Spleen (tissue), 11 donors: ENCODE measurements at regions not wholly inside any gene's neighbourhood (a gene's known extent, or its start where the extent isn't known, plus 50 kb on each side); places are given as distances from the start of the nearest gene placed in this dataset.

Source experiments
- DNase-seq: peaks from one replicate; pipeline ENCODE4 v3.0.0-alpha.2; 2020
- H3K27ac ChIP-seq, 8 donors: fragments of 200-600 bp; sonication (generic) in 7 of 8; 1 replicate in 4 of 8; 2 replicates in 4 of 8; pipeline versions ENCODE4 v1.5.0 to v1.8.0; 2016 to 2021; ENCODE audit warnings: inconsistent platforms in 4 of 8, mild to moderate bottlenecking in 4 of 8, moderate library complexity in 1 of 8
- H3K27me3 ChIP-seq, 7 donors: fragments of 200-600 bp; sonication (generic) in 6 of 7; replicated peaks in 1 of 7; 1 replicate in 4 of 7; 2 replicates in 3 of 7; pipeline versions ENCODE4 v1.5.0 to v1.8.0; 2016 to 2021; ENCODE audit warnings: inconsistent platforms in 3 of 7, mild to moderate bottlenecking in 1 of 7
- H3K36me3 ChIP-seq, 6 donors: fragments of 200-600 bp; sonication (generic) in 5 of 6; 1 replicate in 4 of 6; 2 replicates in 2 of 6; pipeline versions ENCODE4 v1.5.0 to v1.8.0; 2016 to 2021; ENCODE audit warnings: inconsistent platforms in 2 of 6
- H3K4me1 ChIP-seq, 6 donors: fragments of 200-600 bp; sonication (generic) in 5 of 6; 1 replicate in 3 of 6; 2 replicates in 3 of 6; pipeline versions ENCODE4 v1.5.0 to v1.8.0; 2016 to 2021; ENCODE audit warnings: inconsistent platforms in 3 of 6
- H3K4me3 ChIP-seq, 8 donors: fragments of 200-600 bp; sonication (generic) in 7 of 8; 1 replicate in 4 of 8; 2 replicates in 4 of 8; pipeline versions ENCODE4 v1.5.0 to v1.8.0; 2016 to 2021; ENCODE audit warnings: inconsistent platforms in 4 of 8, mild to moderate bottlenecking in 4 of 8, moderate library complexity in 2 of 8
- H3K9me3 ChIP-seq, 8 donors: fragments of 200-600 bp; sonication (generic) in 7 of 8; 1 replicate in 4 of 8; 2 replicates in 4 of 8; pipeline versions ENCODE4 v1.5.0 to v1.8.0; 2016 to 2021; ENCODE audit warnings: inconsistent platforms in 4 of 8
- POLR2A ChIP-seq, 3 donors: fragments of 450-650 bp; IDR thresholded peaks; one replicate each; pipeline ENCODE4 v1.5.1; 2017; ENCODE audit warnings: antibody characterized with exemption in 3 of 3, mild to moderate bottlenecking in 1 of 3
- POLR2AphosphoS5 ChIP-seq, 3 donors: sonication (generic); formaldehyde crosslinking; IDR thresholded peaks; one replicate each; pipeline ENCODE4 v1.5.1; 2017; ENCODE audit warnings: antibody characterized with exemption in 3 of 3
- WGBS, 5 donors: extraction: QIAGEN DNeasy Blood & Tissue Kit in 3 of 5; methylation state at CpG; one replicate each; pipeline versions ENCODE4 v1.1.5 to v1.1.7; 2013 to 2018; 5-methylcytosine and 5-hydroxymethylcytosine counted together
- intact Hi-C: fragments of 100-400 bp; cut with DNase I; formaldehyde crosslinking; loops from one replicate; pipeline ENCODE4 v1.15.0; 2023; ENCODE audit warnings: low total_unique reads
- TF ChIP-seq, protein P1 (sequence below), 11 experiments: fragments of 200-600 bp in 7 of 11; fragments of 450-650 bp in 4 of 11; sonication (generic) in 4 of 11; IDR thresholded peaks in 8 of 11; conservative IDR thresholded peaks in 3 of 11; 1 replicate in 7 of 11; 2 replicates in 4 of 11; pipeline versions ENCODE4 v1.4.0 to v1.8.0; 2016 to 2021; ENCODE audit warnings: antibody characterized with exemption in 11 of 11, inconsistent platforms in 4 of 11, mild to moderate bottlenecking in 1 of 11
- donor health status: healthy with polysubstance abuse.
- donor health status: DM: no; HTN: no; CAD: no; lungs with moderate emphysema.
- donor health status: DM: no; HTN: no; CAD: no.
- donor health status: Bipolar disorder and iron deficiency.
- donor health status: healthy.
- donor health status: DM: no; HTN: no; CAD: no.
- donor health status: DM: yes; HTN: yes; CAD: no.

DNA sequence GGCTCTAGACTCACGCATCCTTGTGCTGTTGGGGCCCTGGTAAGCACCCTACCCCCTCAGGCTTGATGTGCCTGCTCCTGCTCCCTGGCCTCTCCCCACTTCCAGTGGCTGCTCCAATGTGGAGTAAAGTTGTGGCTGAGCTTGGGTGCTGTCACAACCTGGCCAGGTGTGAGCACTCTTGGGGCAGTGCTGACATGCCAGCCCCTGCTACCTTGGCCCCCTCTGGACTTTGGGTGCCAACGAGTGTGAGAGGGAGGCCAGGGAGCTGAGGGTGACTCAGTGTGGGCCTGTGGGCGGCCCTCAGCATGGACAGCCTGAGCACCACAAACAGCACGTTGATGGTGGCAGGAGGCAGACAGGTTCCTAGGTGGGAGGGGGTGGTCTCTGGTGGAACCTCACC, 870.2 kb upstream of the C9orf72 start:
- no peak for TF ChIP-seq POLR2AphosphoS5 (IDR thresholded peaks at IDR 0.05)
- TF ChIP-seq, protein P1, sequence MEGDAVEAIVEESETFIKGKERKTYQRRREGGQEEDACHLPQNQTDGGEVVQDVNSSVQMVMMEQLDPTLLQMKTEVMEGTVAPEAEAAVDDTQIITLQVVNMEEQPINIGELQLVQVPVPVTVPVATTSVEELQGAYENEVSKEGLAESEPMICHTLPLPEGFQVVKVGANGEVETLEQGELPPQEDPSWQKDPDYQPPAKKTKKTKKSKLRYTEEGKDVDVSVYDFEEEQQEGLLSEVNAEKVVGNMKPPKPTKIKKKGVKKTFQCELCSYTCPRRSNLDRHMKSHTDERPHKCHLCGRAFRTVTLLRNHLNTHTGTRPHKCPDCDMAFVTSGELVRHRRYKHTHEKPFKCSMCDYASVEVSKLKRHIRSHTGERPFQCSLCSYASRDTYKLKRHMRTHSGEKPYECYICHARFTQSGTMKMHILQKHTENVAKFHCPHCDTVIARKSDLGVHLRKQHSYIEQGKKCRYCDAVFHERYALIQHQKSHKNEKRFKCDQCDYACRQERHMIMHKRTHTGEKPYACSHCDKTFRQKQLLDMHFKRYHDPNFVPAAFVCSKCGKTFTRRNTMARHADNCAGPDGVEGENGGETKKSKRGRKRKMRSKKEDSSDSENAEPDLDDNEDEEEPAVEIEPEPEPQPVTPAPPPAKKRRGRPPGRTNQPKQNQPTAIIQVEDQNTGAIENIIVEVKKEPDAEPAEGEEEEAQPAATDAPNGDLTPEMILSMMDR (IDR thresholded peaks at IDR 0.05 in 8 of 11, conservative IDR thresholded peaks at IDR 0.05 in 3 of 11): no peak
- TF ChIP-seq POLR2A (IDR thresholded peaks at IDR 0.05): no peak
- no peak overlapping the region for H3K4me3 ChIP-seq
- no peaks in the 10 kb centered on the region for H3K27me3 ChIP-seq
- H3K36me3 ChIP-seq: no peaks in the 10 kb centered on the region
- intact Hi-C loops: no loop called here
- 73 to 84% (median 81%) methylated on average over 2 to 4 of the region's 4 CpGs for WGBS, 5 donors
- DNase-seq: peak; percentile 35
- H3K9me3 ChIP-seq: peaks cover 0 to 29% (median 20%) of the 10 kb centered on the region in 8 donors
- H3K27ac ChIP-seq: no peak overlapping the region
- H3K4me1 ChIP-seq: no peaks in the 10 kb centered on the region

DNA sequence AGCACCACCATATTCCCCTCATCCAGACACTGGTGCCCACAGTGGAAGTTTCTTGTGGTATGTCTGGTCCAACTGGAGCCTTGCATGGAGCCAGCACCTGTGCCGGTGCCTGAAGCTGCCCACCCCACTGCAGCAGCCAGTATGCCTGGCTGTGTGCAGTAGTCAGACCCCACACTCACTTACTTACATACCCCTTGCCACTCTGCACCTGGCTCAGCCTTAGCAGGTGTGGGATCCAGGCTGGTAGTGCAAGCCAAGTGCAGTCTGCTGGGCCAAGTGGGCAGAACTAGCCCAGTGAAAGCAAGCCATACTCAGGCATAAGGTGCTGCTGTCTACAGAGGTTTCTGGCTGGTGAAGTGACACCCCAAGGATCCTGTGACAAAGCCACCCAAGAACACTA, 871.4 kb upstream of the C9orf72 start:
- peaks cover 0 to 29% (median 20%) of the 10 kb centered on the region in 8 donors for H3K9me3 ChIP-seq
- no peaks in the 10 kb centered on the region for H3K27me3 ChIP-seq
- 73 to 100% (median 92%) methylated on average over 1 of the region's 1 CpG for WGBS, 5 donors
- peak; percentile 58 for DNase-seq
- H3K4me1 ChIP-seq: no peaks in the 10 kb centered on the region
- intact Hi-C loops: no loop called here
- no peaks in the 10 kb centered on the region for H3K36me3 ChIP-seq
- TF ChIP-seq POLR2A (IDR thresholded peaks at IDR 0.05): no peak
- TF ChIP-seq, protein P1 (IDR thresholded peaks at IDR 0.05 in 8 of 11, conservative IDR thresholded peaks at IDR 0.05 in 3 of 11): no peak
- no peak for TF ChIP-seq POLR2AphosphoS5 (IDR thresholded peaks at IDR 0.05)
- H3K4me3 ChIP-seq: no peak overlapping the region
- no peak overlapping the region for H3K27ac ChIP-seq

DNA sequence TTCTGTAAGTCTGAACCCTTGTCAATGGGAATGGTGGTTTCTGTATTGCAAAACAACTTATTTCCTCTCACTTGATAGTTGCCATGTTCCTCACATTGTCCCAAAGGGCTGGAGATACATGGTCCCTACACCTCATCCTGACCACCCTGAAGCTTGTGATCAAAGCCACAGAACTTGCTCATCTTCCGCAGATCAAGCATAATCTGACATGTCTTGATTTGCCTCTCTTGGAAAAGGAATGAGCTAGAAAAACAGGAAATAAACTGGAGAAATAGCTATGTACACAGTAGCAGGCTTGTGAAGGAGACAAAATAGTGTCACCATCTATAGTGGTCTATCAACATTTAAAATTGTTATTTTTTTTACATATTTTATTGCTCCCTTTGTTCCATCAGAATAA, 871.9 kb upstream of the C9orf72 start:
- Histone ChIP-seq H3K36me3 (no peaks in the 10 kb centered on the region), H3K4me3 (no peak overlapping the region), H3K4me1 (no peaks in the 10 kb centered on the region), H3K27ac (no peak overlapping the region), H3K9me3 (peaks cover 0 to 29% (median 20%) of the 10 kb centered on the region in 8 donors), H3K27me3 (no peaks in the 10 kb centered on the region)
- TF ChIP-seq POLR2AphosphoS5 (IDR thresholded peaks at IDR 0.05): no peak
- TF ChIP-seq POLR2A (IDR thresholded peaks at IDR 0.05): no peak
- TF ChIP-seq, protein P1 (IDR thresholded peaks at IDR 0.05 in 8 of 11, conservative IDR thresholded peaks at IDR 0.05 in 3 of 11): no peak
- intact Hi-C loops: no loop called here
- DNase-seq: no peak
- 89 to 100% (median 91%) methylated on average over 1 of the region's 1 CpG for WGBS, 5 donors

DNA sequence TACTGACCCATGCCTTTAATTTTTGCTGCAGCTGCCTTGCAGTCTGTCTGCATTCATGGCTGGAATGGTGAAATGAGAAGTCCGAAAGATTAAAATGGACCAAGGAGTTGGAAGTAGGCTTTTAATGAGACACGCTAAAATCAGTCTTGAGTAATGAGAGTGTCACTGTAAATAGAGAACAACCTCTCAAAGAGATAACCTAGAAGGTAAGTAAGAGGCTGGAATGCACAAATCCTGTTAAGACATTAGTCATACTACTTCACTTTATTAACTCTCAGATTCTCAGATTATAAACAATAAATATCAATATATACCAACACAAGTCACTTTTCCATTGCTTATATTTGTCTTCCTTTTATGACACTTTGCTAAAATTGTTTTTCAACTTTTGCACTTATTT, 880.6 kb upstream of the C9orf72 start:
- H3K4me3 ChIP-seq: no peak overlapping the region
- 79 to 91% (median 83%) methylated on average over 2 of the region's 2 CpGs for WGBS, 5 donors
- H3K9me3 ChIP-seq: no peaks in the 10 kb centered on the region
- H3K27ac ChIP-seq: no peak overlapping the region
- H3K36me3 ChIP-seq: no peaks in the 10 kb centered on the region
- intact Hi-C loops: no loop called here
- H3K27me3 ChIP-seq: no peaks in the 10 kb centered on the region
- H3K4me1 ChIP-seq: no peaks in the 10 kb centered on the region
- DNase-seq: no peak
- TF ChIP-seq, protein P1 (IDR thresholded peaks at IDR 0.05 in 8 of 11, conservative IDR thresholded peaks at IDR 0.05 in 3 of 11): no peak
- no peak for TF ChIP-seq POLR2A (IDR thresholded peaks at IDR 0.05)
- TF ChIP-seq POLR2AphosphoS5 (IDR thresholded peaks at IDR 0.05): no peak
